HG03103 (cell line): ENCODE measurements at regions not wholly inside any gene's neighbourhood (a gene's known extent, or its start where the extent isn't known, plus 50 kb on each side); places are given as distances from the start of the nearest gene placed in this dataset.

ENCODE experiments used
- ATAC-seq: cut with Tn5 transposase; IDR thresholded peaks from one replicate; pipeline ENCODE4 v1.9.1; 2021; ENCODE audit warnings: low read depth; ENCODE audit not compliant: unreplicated experiment

DNA sequence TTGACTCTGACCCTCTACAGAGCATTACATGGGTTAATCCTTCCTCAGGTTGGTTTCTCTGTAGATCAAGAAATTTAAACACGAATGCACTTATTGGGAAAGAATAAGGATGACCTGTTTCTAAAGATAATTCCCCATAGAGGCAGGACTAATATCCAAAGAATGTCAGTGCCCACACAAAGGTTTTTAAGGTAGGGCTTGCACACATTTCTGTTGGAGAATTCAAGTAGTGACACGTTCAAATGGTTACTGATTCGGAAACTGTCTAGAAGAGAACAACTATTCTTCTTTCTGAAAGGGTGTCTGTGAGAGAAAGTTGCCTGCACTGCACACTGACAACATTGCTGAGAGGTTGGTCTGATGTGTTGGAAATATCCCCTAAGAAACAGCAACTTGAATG is 167.3 kb downstream of the ZNF326 start:
- ATAC-seq, result no peak

GRCh38 chr1:90161625-90162024 is 166.7 kb downstream of the ZNF326 start:
- ATAC-seq, result no peak

DNA sequence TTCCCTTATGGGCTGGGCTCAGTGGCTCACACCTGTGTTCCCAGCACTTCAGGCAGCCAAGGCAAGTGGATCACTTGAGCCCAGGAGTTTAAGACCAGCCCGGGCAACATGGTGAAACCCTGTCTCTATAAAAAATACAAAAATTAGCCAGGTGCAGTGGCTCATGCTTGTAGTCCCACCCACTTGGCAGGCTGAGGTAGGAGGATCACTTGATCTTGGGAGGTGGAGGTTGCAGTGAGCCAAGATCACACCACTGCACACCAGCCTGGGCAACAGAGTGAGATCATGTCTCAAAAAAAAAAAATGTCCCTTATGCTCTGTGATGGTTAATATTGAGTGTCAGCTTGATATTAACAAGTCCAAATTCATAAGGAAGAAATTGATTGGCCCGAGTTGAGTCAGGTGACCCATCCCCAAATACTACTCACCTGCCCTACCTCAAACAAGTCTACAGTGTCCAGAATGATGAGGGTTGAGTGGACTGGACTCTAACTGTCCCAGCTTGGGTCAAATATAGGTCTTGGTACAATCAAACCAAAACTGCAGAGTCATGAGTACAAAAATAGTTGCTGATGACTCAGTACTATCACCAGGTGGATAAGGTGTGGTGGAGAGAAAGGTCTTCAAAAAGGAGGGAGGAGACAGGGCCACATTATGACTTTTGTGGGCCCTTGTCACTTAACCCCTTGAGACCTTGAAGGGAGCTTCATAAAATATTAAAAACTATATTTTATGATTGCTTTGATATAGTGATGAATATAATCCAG is 161.0 kb downstream of the ZNF326 start:
- peak; percentile 47 for ATAC-seq

GRCh38 chr1:90154711-90155110 is 159.8 kb downstream of the ZNF326 start:
- ATAC-seq, result no peak

- ATAC-seq, result no peak
Measured at GRCh38 chr1:90149101-90149500, 154.2 kb downstream of the ZNF326 start.

DNA sequence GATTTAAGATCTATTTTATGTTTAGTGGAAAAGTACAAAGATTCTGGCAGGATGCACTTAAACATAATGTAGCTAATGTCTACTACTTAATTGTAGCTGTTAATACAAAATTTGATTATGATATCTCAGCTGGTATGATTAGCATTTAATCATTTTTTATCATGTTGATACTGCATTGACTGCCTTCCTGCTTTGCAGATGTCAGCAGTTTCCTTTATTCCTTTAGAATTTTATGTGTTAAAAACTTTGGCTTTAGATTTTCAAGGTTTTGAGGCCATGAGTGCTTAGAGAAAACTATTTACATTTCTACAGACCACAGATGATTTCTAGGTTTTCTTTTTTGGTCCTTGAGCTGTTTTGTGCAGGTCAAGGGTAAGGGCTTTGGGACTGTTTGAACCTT is 152.2 kb downstream of the ZNF326 start:
- no peak for ATAC-seq

DNA sequence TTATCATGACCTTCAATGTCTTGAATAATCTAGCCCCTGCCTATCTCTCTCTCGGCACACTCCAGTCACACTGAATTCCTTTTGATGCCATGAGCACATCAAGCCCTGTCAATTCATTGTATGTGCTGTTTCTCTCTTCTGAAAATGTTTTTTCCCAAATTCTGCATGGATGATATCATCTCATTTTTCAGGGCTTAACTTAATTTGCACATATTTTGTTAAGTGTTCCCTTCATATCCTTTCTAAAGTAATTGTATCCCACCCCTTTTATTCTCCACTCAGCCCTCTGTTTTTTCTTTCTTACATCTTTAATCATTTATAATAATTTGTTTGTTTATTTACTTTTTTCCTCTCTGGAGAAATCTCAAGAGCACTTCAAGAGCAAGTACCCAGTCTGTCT is 149.9 kb downstream of the ZNF326 start:
- no peak for ATAC-seq

GRCh38 chr1:90143591-90143990 is 148.7 kb downstream of the ZNF326 start:
- ATAC-seq, result no peak

- ATAC-seq, result no peak
Measured at GRCh38 chr1:90142697-90143096, 147.8 kb downstream of the ZNF326 start.

GRCh38 chr1:90139837-90140236 is 144.9 kb downstream of the ZNF326 start:
- no peak for ATAC-seq

GRCh38 chr1:90135286-90135685 is 140.4 kb downstream of the ZNF326 start:
- ATAC-seq, result no peak

DNA sequence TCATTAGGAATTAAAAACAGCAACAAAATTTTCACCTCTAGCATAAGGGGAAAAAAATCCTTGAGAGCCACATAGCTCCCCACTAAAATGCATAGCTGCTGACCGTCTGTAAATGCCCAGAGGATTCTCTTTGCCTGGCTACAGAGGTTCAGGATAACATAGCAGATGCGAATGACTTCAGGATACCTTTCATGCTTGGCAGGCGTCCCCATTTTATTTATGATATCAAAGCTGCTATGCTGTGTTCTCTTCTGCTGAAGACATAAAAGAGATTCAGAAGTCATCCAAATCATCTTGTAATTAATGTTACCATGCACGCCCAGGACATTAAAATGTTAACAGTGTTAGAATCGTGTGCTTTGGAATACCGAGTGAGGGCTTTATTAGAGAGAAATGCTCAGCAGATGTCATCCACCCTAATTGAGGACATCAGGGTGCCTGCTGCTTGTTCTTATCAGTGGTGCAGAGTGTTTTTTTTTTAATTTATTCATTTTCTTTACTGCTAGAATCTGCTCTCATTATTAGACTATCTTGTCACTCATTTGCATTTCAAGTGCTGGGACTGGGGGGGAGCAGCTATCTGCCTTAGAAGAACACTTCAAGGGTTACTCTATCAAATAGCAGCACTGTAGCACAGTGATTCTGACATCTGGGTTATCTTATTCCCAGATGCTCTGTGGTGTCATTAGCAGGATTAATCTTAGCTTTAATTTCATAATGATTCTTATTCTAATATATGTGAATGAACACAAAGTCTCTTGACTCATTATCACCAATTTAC is 139.5 kb downstream of the ZNF326 start:
- no peak for ATAC-seq

- ATAC-seq, result no peak
Measured at GRCh38 chr1:90133133-90133532, 138.2 kb downstream of the ZNF326 start.

DNA sequence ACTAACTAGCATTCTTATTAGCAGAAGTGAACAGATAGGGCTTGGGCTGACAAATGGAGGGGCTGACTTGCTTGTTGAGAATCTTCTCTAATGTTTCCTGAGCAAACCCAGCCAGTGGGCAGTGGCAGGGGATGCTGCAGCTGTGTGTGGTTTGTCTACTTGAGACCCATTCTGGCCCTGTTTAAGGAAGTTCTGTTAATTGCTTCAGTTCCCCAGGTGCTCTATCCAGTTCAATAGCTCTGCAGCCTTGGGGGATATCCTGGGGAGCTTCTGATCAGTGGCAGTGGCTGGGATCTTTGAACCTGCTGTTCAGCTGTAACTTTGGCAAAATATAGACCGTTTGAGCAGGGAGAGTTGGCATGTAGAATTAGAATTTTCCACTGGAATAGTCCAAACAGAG is 137.4 kb downstream of the ZNF326 start:
- ATAC-seq, result no peak

- no peak for ATAC-seq
Measured at GRCh38 chr1:90127288-90127953, 132.5 kb downstream of the ZNF326 start.

DNA sequence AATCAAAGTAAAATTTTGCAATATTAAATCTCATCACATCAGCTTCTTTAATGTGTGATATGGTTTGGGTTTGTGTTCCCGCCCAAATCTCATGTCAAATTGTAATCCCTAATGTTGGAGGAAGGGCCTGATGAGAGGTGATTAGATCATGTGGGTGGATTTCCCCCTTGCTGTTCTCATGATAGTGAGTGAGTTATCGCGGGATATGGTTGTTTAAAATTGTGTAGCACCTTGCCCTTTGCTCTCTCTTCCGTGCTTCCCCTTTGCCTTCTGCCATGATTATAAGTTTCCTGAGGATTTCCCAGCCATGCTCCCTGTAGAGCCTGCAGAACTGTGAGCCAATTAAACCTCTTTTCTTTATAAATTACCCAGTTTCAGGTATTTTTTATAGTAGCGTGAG is 131.9 kb downstream of the ZNF326 start:
- ATAC-seq, result no peak

- no peak for ATAC-seq
Measured at GRCh38 chr1:90122654-90123340, 127.9 kb downstream of the ZNF326 start.

- no peak for ATAC-seq
Measured at GRCh38 chr1:90114521-90115141, 119.7 kb downstream of the ZNF326 start.

- ATAC-seq, result no peak
Measured at GRCh38 chr1:90107990-90108389, 113.1 kb downstream of the ZNF326 start.

- ATAC-seq, result no peak
Measured at GRCh38 chr1:90106311-90106710, 111.4 kb downstream of the ZNF326 start.
